Kidney tubule cell (primary cell): ENCODE measurements at regions not wholly inside any gene's neighbourhood (a gene's known extent, or its start where the extent isn't known, plus 50 kb on each side); places are given as distances from the start of the nearest gene placed in this dataset.
"Not testable (repeated sequence)": the region's sequence is repeated elsewhere in the genome, so short reads cannot be mapped to it uniquely, and the experiment has no call there.

Experiments
- DNase-seq: peaks from one replicate; pipeline ENCODE4 v3.0.0-alpha.2; 2018; ENCODE audit warnings: low spot score

DNA sequence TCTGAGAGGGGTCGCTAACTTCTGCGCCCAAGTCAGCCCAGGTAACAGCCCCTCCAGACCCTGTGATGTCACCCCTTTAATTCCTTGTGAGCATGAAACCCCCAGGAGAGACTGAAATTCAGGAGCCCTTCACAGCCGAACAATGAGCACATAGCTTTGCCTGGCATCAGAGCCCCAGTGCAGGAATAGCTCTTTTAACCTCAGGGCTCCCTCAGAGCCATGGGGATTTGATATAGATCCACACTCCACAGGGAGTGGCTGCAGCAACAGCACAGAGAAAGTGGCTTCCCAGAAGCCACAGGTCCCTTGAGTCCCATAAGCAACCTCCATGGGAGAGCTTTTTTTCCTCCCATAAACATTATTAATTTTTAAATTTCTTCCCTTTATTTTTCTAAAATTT lies 150.0 kb upstream of the MARCKS start:
- no peak for DNase-seq

DNA sequence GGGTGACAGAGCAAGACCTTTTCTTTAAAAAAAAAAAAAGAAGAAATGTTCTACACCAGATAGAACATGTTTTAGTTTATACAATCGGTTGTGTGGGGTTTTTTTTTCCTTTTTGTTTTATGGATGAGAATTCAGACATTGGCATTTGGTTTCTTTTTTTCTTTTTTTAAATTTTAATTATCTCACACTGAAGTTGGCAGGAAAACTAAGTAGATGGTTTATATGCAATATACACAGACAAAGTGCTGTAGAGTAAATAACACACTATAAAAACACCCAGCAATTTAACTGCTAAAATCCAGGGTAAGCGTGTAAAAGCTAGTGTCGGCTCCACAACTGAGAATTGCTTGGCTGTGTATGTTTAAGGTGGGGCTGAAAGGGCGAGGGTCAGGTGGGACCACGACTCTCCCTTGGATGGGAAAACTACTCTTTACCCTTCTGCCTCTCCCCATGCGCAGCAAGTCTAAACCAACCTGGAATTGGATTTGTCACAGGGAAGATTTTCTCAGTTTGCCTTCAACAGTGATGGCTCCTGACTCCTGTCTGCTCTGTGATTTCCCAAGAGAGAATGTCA lies 147.1 kb upstream of the MARCKS start:
- DNase-seq, result no peak

DNA sequence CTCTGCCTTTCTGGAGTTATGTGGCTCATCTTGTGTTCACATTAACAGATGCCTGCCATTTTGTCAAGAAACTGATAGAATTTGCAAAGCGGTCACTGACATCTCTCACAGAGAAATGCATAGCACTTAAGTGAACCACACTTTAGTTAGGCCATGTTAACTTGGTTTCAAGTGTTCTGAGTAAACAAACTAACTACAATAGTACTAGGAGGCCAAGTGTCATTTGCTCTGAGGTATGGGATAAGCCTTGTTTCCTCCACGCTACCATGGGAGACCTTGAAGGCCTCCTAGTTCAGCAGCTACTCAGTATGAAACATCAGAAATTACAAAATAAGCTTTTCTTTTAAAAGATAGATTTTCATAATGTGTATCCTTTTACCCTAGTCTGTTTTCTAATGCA lies 143.5 kb upstream of the MARCKS start:
- no peak for DNase-seq

DNA sequence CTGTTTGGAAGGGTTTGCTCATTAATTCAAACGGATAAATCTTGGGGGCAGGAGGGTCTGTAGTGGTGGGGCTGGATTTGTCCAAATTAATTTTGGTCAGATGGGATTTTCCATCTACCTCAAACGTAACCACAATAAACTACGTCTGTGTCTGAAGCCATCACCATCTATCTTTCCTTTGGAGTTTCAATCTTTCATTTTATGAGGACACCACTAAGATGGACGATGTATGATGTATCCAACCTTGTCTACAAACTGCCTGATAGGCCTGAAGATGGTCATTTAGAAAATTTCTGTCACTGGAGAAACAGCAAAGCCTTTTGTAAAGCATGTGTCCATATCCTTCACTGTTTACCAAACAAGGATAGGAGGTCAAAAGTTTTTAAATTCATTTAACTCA lies 138.6 kb upstream of the MARCKS start:
- DNase-seq, result no peak

DNA sequence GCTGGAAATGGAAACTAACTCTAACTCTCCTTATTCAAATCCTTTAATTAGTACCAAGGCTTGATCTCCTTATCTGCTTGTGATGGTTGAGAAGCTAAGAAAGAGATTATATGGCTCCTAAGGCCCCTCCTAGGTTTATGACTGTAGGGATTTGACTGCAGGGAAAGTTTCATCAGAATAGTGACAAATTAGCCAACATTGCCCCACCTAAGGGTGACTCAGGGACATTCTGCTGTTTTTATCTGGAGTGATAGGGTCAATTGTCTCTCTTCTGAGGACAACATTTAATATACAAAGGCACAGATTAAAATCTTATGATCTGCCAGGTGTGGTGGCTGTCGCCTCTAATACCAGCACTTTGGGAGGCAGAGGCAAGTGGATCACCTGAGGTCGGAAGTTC lies 138.1 kb upstream of the MARCKS start:
- peak; percentile 64 for DNase-seq

DNA sequence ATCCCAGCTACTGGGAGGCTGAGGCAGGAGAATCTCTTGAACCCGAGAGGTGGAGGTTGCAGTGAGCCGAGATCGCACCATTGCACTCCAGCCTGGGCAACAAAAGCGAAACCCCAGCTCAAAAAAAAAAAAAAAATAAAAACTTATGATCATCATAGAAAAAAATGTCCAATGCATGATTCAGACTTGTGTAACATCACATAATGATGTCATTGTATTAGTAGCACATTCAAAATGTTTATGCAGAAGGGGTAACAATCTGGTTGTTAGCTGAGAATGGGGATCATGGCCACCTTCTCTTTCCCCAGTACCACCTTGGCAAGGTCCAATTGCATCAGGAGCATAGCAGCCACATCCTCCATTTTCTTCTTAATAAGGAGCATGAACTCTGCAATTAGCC lies 137.6 kb upstream of the MARCKS start:
- DNase-seq, result peak; percentile 52

DNA sequence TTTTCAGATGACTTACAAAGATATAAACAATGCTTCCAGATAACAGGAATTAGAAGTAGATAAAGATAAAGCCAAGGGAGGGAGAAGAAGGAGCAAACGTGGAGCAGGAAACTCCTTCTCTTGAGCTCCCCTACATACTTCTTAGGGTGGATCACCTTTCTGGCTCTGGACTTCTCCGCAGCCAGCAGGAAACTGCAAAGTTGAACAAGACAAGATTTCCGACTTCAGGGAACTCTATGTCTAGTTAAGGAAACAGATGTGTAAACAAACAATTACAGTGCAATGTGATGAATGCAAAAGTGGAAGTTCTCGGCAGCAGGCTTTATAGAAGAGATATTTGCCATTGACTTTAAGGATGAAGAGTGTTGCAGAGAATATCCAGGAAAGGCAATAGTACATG lies 134.0 kb upstream of the MARCKS start:
- DNase-seq, result no peak

DNA sequence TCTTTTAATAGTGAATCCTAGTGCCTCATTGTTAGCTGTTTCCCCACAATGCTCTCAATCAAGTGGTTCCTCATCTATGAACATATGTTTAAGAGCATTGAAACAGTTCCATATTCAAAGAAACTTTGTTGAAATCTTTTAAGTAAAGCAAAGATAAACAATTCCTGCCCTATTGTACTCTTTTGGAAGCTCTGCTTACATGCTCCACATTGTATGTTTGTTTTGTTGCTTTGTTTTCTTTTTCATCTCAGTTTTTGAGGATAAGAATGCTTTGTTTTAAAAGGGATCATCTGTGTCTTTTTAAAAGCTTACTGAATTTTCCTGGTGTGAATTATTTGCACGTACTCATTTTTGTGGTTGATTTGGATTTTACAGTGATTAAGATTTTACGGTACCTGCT lies 132.2 kb upstream of the MARCKS start:
- not testable (repeated sequence) for DNase-seq

DNA sequence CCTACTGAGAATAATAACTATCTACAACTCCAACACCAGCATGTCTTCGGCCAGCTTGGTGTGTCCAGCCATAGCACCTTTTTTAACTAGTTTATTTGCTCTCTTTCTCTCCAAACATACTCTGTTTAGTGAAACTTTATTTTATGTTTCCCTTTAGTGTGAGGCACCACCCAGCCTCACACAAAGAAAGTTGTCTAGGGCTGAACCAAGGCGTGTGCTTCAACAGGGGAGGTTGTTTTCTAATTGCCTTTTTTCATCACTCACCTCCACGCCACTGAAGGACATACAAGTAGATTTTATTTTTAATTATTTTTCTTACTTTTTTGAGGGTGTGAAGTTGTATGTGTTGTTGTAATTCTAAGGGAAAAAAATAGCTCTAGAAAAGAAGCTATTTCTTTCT lies 125.6 kb upstream of the MARCKS start:
- no peak for DNase-seq

DNA sequence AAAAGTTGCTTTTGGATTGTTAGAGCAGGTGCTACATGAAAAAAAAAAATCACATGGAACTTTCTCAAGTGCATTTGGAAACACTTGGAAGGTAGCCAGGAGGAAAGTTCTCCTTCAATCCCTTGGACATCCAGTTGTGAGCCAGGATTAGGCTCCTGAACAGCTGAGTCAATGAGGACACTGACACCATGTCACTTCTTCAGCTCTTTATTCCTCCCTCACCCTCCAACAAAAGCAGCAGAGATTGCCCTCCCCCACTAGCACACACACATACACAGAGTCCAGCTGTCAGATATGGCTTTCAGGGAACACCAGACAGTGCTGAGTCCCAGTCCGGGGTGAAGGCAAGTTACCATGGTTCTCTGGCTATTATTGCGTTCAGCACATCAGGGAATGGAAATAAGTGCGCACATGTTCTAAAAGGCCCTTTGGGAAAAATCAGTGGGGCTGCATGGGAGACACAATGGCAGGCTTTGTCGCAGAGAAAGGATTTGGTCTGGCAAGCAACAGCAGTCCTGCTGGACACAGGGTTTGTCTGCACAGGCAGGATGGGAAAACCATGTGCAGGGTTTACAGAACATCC lies 124.7 kb upstream of the MARCKS start:
- no peak for DNase-seq

DNA sequence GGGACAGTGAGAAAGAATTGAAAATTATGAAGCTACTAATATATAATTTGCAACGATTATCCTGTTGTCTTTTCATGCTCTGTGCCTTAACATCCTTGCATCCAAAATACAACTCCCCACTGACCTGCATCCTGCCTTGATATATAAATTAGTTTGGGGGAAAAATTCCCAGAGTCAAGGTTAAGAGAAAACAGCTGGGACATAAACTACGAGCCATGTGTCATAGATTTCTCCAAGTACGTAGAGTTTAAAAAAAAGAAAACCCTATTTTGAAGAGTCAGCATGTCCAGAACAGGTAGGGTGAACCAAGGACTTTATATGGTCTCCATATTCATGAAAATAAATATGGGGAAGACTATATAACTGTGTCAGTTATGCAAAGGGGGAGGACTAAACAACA lies 123.8 kb upstream of the MARCKS start:
- no peak for DNase-seq

DNA sequence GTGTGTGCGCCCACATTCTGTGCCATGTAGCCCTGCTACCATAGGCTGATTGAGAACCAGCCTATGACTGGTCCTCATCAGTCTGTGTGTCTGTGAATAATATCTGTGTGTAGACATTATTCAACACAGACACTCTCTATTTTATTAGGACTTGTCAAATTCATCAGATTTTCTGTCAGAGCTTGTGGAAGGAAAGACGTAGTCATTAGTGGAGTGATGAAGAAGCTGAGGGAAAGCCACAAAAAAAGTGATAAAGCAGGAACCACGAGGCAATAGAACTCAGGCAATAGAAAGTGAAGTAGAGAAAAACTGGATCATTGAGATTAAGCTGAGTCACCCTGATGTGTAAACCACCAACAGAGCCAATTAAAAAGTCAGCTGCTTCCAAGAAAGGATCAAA lies 122.2 kb upstream of the MARCKS start:
- DNase-seq, result peak; percentile 29

DNA sequence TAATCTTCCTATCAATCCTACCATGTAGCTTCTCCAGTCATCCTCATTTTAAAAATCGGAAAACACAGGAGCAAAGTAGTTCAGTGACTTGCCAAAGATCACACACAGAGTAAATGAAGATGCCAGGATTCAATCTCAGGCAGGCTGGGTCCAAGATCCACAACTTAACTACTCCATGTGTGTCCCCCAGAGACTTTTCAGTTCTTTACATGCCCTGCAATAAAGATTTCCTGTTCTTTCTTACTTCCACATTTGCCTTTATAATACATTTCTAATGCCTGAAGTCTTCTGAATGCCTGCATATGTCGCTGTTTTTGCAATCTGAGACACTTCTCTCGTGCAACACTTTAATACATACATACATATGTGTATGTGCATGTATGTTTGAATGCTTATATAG lies 121.7 kb upstream of the MARCKS start:
- no peak for DNase-seq

DNA sequence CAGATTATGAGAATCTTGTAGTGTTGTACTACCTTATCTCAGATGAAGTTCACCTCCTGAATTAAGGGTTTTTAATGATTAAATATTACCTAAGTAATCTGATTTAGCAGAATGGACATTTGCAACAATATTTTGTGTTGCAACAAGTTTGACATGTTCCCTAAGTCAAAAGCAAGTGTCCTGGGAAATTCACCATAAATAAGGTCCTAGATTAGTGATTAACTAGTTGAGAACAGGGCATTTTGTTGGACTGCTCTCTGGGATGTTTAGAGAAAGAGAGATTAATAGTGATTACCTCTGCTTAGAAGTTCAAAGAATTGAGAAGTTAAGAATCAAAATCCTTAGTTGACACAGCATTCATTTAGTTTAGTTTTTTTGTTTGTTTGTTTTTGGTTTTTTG lies 120.2 kb upstream of the MARCKS start:
- no peak for DNase-seq

DNA sequence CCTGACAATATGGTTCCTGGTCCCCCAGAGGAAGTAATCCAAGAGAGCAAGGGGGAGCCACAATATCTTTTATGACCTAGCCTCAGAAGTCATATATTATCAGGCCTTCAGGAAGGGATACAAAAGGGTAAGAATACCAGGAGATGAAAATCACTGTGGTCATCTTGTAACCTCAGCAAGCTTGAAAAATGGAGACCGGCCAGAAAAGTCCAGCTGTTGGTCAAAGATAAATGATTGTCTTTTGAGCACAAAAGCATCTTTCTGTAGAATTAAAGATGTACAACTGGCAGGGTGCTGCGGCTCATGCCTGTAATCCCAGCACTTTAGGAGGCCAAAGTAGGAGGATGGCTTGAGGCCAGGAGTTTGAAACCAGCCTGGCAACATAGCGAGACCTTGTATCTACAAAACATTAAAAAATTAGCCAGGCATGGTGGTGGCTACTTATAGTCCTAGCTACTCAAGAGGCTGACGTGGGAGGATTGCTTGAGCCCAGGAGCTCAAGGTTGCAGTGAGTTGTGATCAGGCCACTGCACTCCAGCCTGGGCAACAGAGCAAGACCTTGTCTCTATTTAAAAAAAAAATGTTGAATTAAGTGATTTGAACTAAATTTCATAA lies 118.0 kb upstream of the MARCKS start:
- no peak for DNase-seq

DNA sequence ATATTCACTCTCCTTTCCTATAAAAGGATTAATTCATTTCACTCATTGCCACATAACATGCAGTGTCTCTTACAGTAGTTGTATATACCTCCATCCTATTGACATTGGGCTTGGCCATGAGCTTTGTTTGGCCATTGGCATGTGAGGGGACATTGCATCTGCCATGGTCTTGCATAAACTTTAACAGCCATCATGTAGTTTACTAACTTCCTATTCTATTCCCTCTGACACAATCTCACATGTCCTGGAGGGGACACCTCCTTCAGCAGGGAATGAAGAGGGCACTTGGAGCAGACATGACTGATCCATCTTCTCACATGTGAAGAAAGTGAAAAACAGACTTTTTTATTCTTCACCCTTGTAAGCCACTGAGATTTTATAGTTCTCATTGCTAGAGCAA lies 115.5 kb upstream of the MARCKS start:
- DNase-seq, result no peak

DNA sequence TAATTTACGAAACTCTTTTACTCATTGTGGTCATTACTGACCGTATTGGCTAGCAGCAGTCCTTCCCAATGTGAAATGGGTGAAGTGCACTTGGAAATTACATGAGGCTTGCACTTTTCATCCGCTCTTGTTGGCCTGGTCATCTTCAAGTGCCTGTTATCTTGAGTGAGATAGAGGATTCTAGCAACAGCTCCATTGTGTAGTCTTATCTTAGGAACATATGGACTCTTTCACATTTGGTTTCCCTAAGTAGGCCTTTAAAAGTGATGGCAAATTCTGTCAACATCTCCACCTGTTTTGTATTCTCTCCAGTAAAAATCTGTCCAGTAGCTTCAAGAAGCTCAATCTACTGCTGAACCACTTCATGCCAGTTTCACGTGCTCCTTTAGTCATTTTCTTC lies 114.8 kb upstream of the MARCKS start:
- no peak for DNase-seq

DNA sequence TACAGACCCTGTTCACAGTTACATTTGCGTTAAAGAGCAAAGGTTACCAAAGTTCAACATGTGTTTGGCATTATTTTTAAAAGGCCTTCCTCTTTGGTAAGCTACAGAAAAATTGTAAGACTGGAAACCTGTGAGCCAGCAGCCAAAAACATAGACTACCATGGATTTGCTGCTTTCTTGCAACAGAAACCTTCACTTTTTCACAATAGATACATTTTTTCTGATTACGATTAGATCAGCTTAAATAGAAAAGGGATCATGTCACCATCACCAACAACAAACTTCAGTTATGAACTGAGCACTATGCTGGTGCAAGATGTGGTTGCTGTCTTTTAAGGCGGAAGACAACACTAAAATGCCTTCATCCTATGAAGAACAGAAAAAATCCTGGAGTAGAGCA lies 112.3 kb upstream of the MARCKS start:
- no peak for DNase-seq

DNA sequence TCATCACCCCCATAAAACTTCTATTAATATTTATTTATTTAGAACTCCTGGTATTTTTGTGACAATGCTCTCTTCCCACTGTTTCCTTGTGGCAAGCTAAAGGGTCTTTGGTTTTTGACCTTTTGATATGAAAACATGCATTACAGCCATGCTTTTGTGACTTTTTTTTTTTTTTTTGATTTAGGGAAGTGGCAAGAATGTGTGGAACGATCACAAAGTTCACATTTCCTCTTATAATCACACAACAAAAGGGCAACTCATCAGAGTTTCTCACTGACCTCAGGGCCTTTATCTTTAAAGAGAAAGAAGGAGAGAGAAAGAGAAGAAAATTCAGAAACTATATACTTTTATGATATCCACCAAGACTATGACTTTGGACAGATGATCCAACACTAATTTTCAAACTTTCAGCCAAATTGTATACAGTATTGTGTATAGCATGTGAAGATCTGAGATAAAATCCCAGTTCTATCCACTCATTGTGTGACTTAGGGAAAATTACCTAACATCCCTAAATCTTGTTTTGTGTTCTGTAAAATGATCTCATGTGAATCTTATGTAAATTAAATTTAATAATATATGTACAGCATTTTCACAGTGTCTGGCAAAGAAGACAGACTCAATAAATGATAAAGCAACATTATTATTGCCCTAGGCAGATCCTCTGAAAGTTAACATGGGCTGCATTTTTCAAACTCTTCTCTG lies 106.8 kb upstream of the MARCKS start:
- no peak for DNase-seq

DNA sequence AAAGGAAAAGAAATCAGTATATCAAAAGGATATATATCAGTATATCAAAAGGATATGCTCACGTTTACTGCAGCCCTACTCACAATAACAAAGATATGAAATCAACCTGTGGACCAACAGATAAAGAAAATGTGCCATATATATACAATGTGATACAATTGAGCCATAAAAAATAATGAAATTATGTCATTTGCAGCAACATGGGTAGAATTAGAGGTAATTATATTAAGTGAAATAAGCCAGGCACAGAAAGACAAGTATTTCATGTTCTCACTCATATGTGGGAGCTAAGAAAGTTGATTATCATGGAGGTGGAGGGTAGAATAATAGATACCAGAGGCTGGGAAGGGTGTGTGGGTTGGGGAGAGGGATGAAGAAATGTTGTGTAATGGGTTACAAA lies 102.9 kb upstream of the MARCKS start:
- no peak for DNase-seq

DNA sequence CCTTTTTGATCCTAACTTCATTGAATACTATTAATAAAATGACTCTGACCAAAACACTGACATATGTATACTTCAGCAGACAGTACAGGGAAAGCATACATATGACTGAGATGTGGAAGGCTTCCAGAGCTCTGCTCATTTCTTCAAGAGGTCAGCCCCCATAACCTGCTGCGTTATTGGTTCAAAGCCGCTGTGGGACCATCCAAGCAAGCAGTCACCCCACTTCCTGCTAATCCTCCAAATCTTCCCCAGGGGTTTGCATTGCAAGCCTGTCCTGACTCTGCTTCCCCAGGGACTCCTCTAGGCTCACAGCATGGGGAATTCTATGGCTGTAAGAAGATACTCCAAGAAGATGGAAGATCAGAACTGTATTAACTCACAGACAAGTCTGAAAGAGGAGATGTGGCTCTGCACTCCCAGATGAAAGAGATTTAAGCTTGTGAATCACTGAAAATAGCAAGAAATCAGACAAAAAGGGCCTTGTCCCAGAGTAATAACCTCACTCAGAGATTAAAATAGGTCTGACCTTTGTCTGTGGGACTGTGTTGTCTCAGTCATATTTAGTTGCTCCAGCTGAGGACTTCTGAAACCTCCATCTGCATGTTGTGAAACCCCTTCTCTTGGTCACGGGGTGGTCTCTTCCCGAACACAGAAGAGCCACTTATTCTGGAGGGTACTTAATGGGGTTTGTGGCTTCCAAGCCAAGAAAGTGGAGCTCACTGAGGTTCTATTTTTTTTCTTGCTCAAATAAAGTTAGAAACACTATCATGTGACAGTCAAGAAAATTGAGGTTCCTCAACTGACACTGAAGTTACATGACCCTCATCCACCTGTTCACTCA lies 101.5 kb upstream of the MARCKS start:
- DNase-seq, result no peak

DNA sequence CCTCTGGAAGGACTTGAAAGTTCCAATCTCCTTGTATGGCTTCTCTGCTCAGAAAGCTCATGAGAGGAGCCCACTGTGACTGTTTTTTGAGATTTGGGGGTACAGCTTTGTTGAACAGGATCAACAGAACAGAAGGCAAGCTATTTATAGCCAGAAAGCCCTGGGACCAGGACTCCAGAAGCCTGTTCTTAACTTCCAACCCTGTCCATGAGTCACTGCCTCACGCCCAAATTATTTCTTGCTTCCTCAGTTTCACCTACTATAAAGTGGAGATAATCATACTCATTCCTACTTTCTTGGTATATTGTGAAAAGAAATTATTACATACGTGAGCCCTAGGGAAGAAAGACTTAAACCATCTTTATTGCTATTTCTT lies 100.9 kb upstream of the MARCKS start:
- DNase-seq, result no peak

DNA sequence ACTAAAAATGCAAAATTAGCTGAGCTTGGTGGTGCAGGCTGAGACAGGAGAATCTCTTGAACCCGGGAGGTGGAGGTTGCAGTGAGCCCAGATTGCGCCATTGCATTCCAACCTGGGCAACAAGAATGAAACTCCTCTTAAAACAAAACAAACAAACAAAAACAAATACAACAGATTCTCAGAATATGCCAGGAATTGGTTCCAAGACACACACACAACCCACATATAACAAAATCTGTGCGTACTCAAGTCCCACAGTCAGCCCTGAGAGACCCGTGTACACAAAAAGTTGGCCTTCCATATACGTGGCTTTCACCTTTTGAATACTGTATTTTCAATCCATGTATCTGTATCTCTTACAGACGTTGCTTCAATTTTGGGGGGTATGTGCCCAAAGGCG lies 98.9 kb upstream of the MARCKS start:
- DNase-seq, result no peak
